Transverse colon (tissue), 4 donors: ENCODE measurements at regions not wholly inside any gene's neighbourhood (a gene's known extent, or its start where the extent isn't known, plus 50 kb on each side); places are given as distances from the start of the nearest gene placed in this dataset.

ENCODE experiments used
- DNase-seq: peaks from one replicate; pipeline ENCODE4 v3.0.0-alpha.2; 2019
- H3K27ac ChIP-seq, 4 donors: fragments of 200-600 bp; sonication (generic); 2 replicates each; pipeline ENCODE4 v1.5.1; 2016 to 2018; ENCODE audit warnings: inconsistent platforms in 4 of 4
- H3K27me3 ChIP-seq: fragments of 200-600 bp; sonication (generic); 2 replicates; pipeline ENCODE4 v1.5.1; 2017; ENCODE audit warnings: inconsistent platforms
- H3K36me3 ChIP-seq, 4 donors: fragments of 200-600 bp; sonication (generic); 2 replicates each; pipeline ENCODE4 v1.5.1; 2017 to 2019; ENCODE audit warnings: inconsistent platforms in 4 of 4
- H3K4me1 ChIP-seq, 4 donors: fragments of 200-600 bp; sonication (generic); 2 replicates each; pipeline ENCODE4 v1.5.1; 2017 to 2020; ENCODE audit warnings: inconsistent platforms in 4 of 4
- H3K4me3 ChIP-seq, 4 donors: fragments of 200-600 bp; sonication (generic); 1 replicate in 1 of 4; 2 replicates in 3 of 4; pipeline versions ENCODE4 v1.5.1 to v1.6.1; 2017 to 2019; ENCODE audit warnings: inconsistent platforms in 4 of 4
- H3K9me3 ChIP-seq, 2 donors: fragments of 200-600 bp; sonication (generic); 2 replicates each; pipeline ENCODE4 v1.5.1; 2017 to 2019; ENCODE audit warnings: inconsistent platforms in 2 of 2
- CTCF ChIP-seq, 5 experiments: fragments of 200-600 bp in 3 of 5; fragments of 450-650 bp in 2 of 5; sonication (generic) in 3 of 5; IDR thresholded peaks; 1 replicate in 2 of 5; 2 replicates in 3 of 5; pipeline ENCODE4 v1.5.1; 2016 to 2017; ENCODE audit warnings: antibody characterized with exemption in 5 of 5, inconsistent platforms in 3 of 5, mild to moderate bottlenecking in 2 of 5, moderate library complexity in 1 of 5
- EP300 ChIP-seq: sonication (generic); formaldehyde crosslinking; IDR thresholded peaks from one replicate; pipeline ENCODE4 v1.6.1; 2017; ENCODE audit warnings: antibody characterized with exemption, low read depth
- POLR2A ChIP-seq: fragments of 450-650 bp; IDR thresholded peaks from one replicate; pipeline ENCODE4 v1.6.1; 2016; ENCODE audit warnings: antibody characterized with exemption, mild to moderate bottlenecking, moderate library complexity
- POLR2AphosphoS5 ChIP-seq, 3 donors: sonication (generic); formaldehyde crosslinking; IDR thresholded peaks; one replicate each; pipeline ENCODE4 v1.6.1; 2016; ENCODE audit warnings: antibody characterized with exemption in 3 of 3
- WGBS, 2 donors: methylation state at CpG; one replicate each; pipeline ENCODE4 v1.1.5; 2018; ENCODE audit warnings: low coverage in 1 of 2; 5-methylcytosine and 5-hydroxymethylcytosine counted together
- in situ Hi-C, 4 donors: fragments of 200-750 bp; cut with MboI; loops; one replicate each; pipeline versions ENCODE4 v1.15.0 to v1.15.1; 2017; ENCODE audit warnings: low sequenced_read_pairs in 3 of 4, low pct_ligation_motif_present in 1 of 4, low pct_unique_long_range_greater_than_20kb in 1 of 4
- intact Hi-C: fragments of 100-400 bp; cut with DNase I; formaldehyde crosslinking; loops from one replicate; pipeline ENCODE4 v1.15.1; 2023; ENCODE audit warnings: low total_unique reads

- in situ Hi-C loops (loop anchor here in 1 of 4 donors (25.0 kb wide), 1 partner anchor 296 kb away; no protein-coding TSS in a partner anchor), intact Hi-C loops (no loop called here)
- Histone ChIP-seq H3K27me3 (no peaks in the 10 kb centered on the region), H3K4me1 (no peaks in the 10 kb centered on the region), H3K27ac (no peak overlapping the region), H3K36me3 (no peaks in the 10 kb centered on the region), H3K9me3 (no peaks in the 10 kb centered on the region), H3K4me3 (no peak overlapping the region)
- no peak for TF ChIP-seq EP300
- TF ChIP-seq CTCF (IDR thresholded peaks at IDR 0.05): no peak
- TF ChIP-seq POLR2AphosphoS5 (IDR thresholded peaks at IDR 0.05): no peak
- TF ChIP-seq POLR2A: no peak
- no peak for DNase-seq
- WGBS, 2 donors: 86% methylated on average over 3 of the region's 3 CpGs; no CpG with 5 or more reads in 1 of the 2 donors
Measured at GRCh38 chr11:119991669-119992068, 146.2 kb downstream of the TRIM29 start.

GRCh38 chr11:119991022-119991404 is 146.9 kb downstream of the TRIM29 start:
- intact Hi-C loops (no loop called here), in situ Hi-C loops (loop anchor here in 1 of 4 donors (25.0 kb wide), 1 partner anchor 296 kb away; no protein-coding TSS in a partner anchor)
- H3K4me3 ChIP-seq: no peak overlapping the region
- TF ChIP-seq POLR2AphosphoS5 (IDR thresholded peaks at IDR 0.05) (no peak), POLR2A (no peak), EP300 (no peak), CTCF (IDR thresholded peaks at IDR 0.05) (no peak)
- WGBS, 2 donors: 83 to 93% methylated on average over 3 to 4 of the region's 4 CpGs
- H3K4me1 ChIP-seq: no peaks in the 10 kb centered on the region
- no peak overlapping the region for H3K27ac ChIP-seq
- no peaks in the 10 kb centered on the region for H3K36me3 ChIP-seq
- DNase-seq: no peak
- no peaks in the 10 kb centered on the region for H3K27me3 ChIP-seq
- H3K9me3 ChIP-seq: no peaks in the 10 kb centered on the region

GRCh38 chr11:119990309-119991021 is 147.4 kb downstream of the TRIM29 start:
- Histone ChIP-seq H3K27me3 (no peaks in the 10 kb centered on the region), H3K9me3 (no peaks in the 10 kb centered on the region), H3K36me3 (no peaks in the 10 kb centered on the region), H3K4me3 (no peak overlapping the region), H3K4me1 (no peaks in the 10 kb centered on the region), H3K27ac (no peak overlapping the region)
- intact Hi-C loops (no loop called here), in situ Hi-C loops (loop anchor here in 1 of 4 donors (25.0 kb wide), 1 partner anchor 297 kb away; no protein-coding TSS in a partner anchor)
- TF ChIP-seq POLR2A (no peak), EP300 (no peak), POLR2AphosphoS5 (IDR thresholded peaks at IDR 0.05) (no peak), CTCF (IDR thresholded peaks at IDR 0.05) (no peak)
- 65% methylated on average over 6 of the region's 6 CpGs; no CpG with 5 or more reads in 1 of the 2 donors for WGBS, 2 donors
- no peak for DNase-seq

GRCh38 chr11:119989159-119989821 is 148.6 kb downstream of the TRIM29 start:
- Histone ChIP-seq H3K27ac (no peak overlapping the region), H3K27me3 (no peaks in the 10 kb centered on the region), H3K4me3 (no peak overlapping the region), H3K36me3 (no peaks in the 10 kb centered on the region), H3K9me3 (no peaks in the 10 kb centered on the region), H3K4me1 (no peaks in the 10 kb centered on the region)
- in situ Hi-C loops: loop anchor here in 1 of 4 donors (25.0 kb wide), 1 partner anchor 298 kb away; no protein-coding TSS in a partner anchor
- intact Hi-C loops: no loop called here
- TF ChIP-seq CTCF (IDR thresholded peaks at IDR 0.05) (no peak), POLR2AphosphoS5 (IDR thresholded peaks at IDR 0.05) (no peak)
- 79% methylated on average over 5 to 16 of the region's 16 CpGs for WGBS, 2 donors
- no peak for DNase-seq
